Right lobe of liver (tissue), 6 donors: ENCODE measurements at regions not wholly inside any gene's neighbourhood (a gene's known extent, or its start where the extent isn't known, plus 50 kb on each side); places are given as distances from the start of the nearest gene placed in this dataset.

Experiments used
- ATAC-seq, 4 donors: fragments of 200-7000 bp; cut with Tn5 transposase; one replicate each; pipeline ENCODE4 v1.9.1; 2020; ENCODE audit warnings: mild to moderate bottlenecking in 4 of 4, moderate library complexity in 4 of 4
- DNase-seq, 3 donors: peaks; one replicate each; pipeline ENCODE4 v3.0.0-alpha.2; 2020
- H3K27ac ChIP-seq, 3 donors: fragments of 200-600 bp; one replicate each; pipeline ENCODE4 v1.8.0; 2022
- H3K27me3 ChIP-seq, 2 donors: fragments of 200-600 bp; one replicate each; pipeline ENCODE4 v1.8.0; 2022
- H3K36me3 ChIP-seq, 4 donors: fragments of 200-600 bp; sonication (generic) in 1 of 4; one replicate each; pipeline versions ENCODE4 v1.5.1 to v1.8.0; 2017 to 2022; ENCODE audit warnings: control low read depth in 1 of 4
- H3K4me1 ChIP-seq, 4 donors: fragments of 200-600 bp; sonication (generic) in 1 of 4; one replicate each; pipeline versions ENCODE4 v1.5.1 to v1.8.0; 2017 to 2022; ENCODE audit warnings: control low read depth in 1 of 4
- H3K4me3 ChIP-seq, 3 donors: fragments of 200-600 bp; one replicate each; pipeline ENCODE4 v1.8.0; 2022
- H3K9me3 ChIP-seq, 4 donors: fragments of 200-600 bp; sonication (generic) in 1 of 4; one replicate each; pipeline versions ENCODE4 v1.5.1 to v1.8.0; 2017 to 2022; ENCODE audit warnings: control low read depth in 1 of 4
- CTCF ChIP-seq, 4 donors: fragments of 200-600 bp in 3 of 4; fragments of 450-650 bp in 1 of 4; IDR thresholded peaks; one replicate each; pipeline versions ENCODE4 v1.5.1 to v1.8.0; 2016 to 2022; ENCODE audit warnings: antibody characterized with exemption in 4 of 4, mild to moderate bottlenecking in 2 of 4
- POLR2A ChIP-seq: fragments of 450-650 bp; IDR thresholded peaks from one replicate; pipeline ENCODE4 v1.6.1; 2017; ENCODE audit warnings: antibody characterized with exemption, mild to moderate bottlenecking
- WGBS: methylation state at CpG from one replicate; pipeline ENCODE4 v1.1.6; 2018; ENCODE audit warnings: low coverage, low lambda C conversion rate; ENCODE audit not compliant: insufficient coverage; ENCODE audit errors: missing lambda C conversion rate; 5-methylcytosine and 5-hydroxymethylcytosine counted together
- intact Hi-C, 2 donors: fragments of 100-400 bp; cut with DNase I; formaldehyde crosslinking; loops; one replicate each; pipeline versions ENCODE4 v1.11.2 to v1.14.1; 2022
- donor health status: DM: no; HTN: yes; CAD: no.
- donor health status: DM: no; HTN: no; CAD: no.
- donor health status: DM: no; HTN: no; CAD: no.
- donor health status: DM: no; HTN: yes; CAD: no.
- donor health status: DM: no; HTN: yes; CAD: no.

DNA sequence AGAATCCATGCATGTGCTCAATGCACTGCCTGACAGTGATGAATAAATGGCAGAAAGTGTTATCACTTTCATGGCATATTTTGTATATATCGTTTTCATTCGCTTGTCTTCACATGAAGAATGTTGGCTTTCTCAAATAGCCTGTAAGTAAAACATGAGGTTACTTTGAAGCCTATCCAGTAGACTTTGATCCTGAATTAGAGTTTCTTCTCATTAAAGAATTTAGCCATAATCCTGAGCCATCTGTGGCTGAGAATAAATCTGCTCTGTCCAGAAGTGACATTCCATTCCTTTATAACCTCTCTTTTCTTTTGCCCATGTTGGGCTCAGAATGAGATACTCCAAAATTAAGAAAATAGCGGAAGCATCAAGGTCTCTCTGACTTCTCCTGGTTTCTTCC lies 1071.7 kb upstream of the TENM4 start:
- DNase-seq (no peak), ATAC-seq (no peak)
- Histone ChIP-seq H3K36me3 (no peaks in the 10 kb centered on the region), H3K4me1 (no peaks in the 10 kb centered on the region), H3K27me3 (no peaks in the 10 kb centered on the region), H3K4me3 (no peak overlapping the region), H3K9me3 (no peaks in the 10 kb centered on the region), H3K27ac (no peak overlapping the region)
- intact Hi-C loops = no loop called here
- TF ChIP-seq CTCF (IDR thresholded peaks at IDR 0.05) (no peak), POLR2A (no peak)
- 48% methylated on average over 3 of the region's 3 CpGs for WGBS

DNA sequence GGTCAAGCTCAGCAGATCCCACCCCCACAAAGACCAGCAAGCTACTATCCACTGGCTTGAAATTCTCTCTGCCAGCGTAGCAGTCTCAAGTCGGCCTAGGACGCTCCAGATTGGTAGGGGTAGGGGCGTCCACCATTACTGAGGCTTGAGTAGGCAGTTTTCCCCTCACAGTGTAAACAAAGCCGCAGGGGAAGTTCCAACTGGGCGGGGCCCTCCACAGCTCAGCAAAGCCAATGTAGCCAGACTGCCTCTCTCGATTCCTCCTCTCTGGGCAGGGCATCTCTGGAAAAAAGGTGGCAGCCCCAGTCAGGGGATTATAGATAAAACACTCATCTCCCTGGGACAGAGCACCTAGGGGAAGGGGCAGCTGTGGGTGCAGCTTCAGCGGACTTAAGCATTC lies 1064.9 kb upstream of the TENM4 start:
- intact Hi-C loops = no loop called here
- no peaks in the 10 kb centered on the region for H3K4me1 ChIP-seq
- 34% methylated on average over 4 of the region's 8 CpGs for WGBS

DNA sequence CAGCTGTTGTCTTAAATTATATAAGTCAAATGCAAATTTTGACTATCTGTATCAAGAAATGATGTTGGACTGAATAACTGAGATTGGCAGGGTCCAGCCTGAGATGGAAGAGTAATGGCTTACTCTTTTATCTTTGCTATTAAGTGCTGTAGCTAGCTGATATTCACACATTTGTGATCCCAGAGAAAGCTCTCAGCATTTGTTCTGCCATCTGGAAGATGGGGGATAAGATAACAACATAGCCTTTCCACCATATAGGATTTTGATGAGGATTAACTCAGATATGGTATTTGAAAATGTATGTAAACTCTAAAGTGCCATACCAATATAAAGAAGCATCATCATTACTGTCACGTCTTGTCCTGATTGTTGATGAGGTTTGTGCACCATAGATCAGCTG lies 1063.2 kb upstream of the TENM4 start:
- no peaks in the 10 kb centered on the region for H3K4me1 ChIP-seq
- no peaks in the 10 kb centered on the region for H3K36me3 ChIP-seq
- no peak overlapping the region for H3K27ac ChIP-seq
- DNase-seq (no peak), ATAC-seq (no peak)
- TF ChIP-seq CTCF (IDR thresholded peaks at IDR 0.05) (no peak), POLR2A (no peak)
- no peaks in the 10 kb centered on the region for H3K27me3 ChIP-seq
- H3K4me3 ChIP-seq = no peak overlapping the region
- intact Hi-C loops = no loop called here
- WGBS = 32% methylated on average over 1 of the region's 1 CpG
- no peaks in the 10 kb centered on the region for H3K9me3 ChIP-seq

More for the DNA sequence above, 1064.9 kb upstream of the TENM4 start:
- Histone ChIP-seq H3K27ac (no peak overlapping the region), H3K36me3 (no peaks in the 10 kb centered on the region), H3K27me3 (no peaks in the 10 kb centered on the region), H3K9me3 (no peaks in the 10 kb centered on the region), H3K4me3 (no peak overlapping the region)
- no peak for DNase-seq
- no peak for ATAC-seq
- TF ChIP-seq POLR2A (no peak), CTCF (IDR thresholded peaks at IDR 0.05) (no peak)

GRCh38 chr11:80502511-80502910 lies 1061.7 kb upstream of the TENM4 start:
- no peaks in the 10 kb centered on the region for H3K9me3 ChIP-seq
- WGBS = 23% methylated on average over 3 of the region's 3 CpGs
- ATAC-seq (no peak), DNase-seq (no peak)
- TF ChIP-seq CTCF (IDR thresholded peaks at IDR 0.05) = no peak
- TF ChIP-seq POLR2A = no peak
- no peaks in the 10 kb centered on the region for H3K27me3 ChIP-seq
- intact Hi-C loops = no loop called here
- no peaks in the 10 kb centered on the region for H3K36me3 ChIP-seq
- no peak overlapping the region for H3K4me3 ChIP-seq
- H3K4me1 ChIP-seq = no peaks in the 10 kb centered on the region
- H3K27ac ChIP-seq = no peak overlapping the region

- intact Hi-C loops = no loop called here
- DNase-seq = no peak
- H3K36me3 ChIP-seq = no peaks in the 10 kb centered on the region
- H3K27ac ChIP-seq = no peak overlapping the region
- no peak overlapping the region for H3K4me3 ChIP-seq
- H3K27me3 ChIP-seq = no peaks in the 10 kb centered on the region
- H3K4me1 ChIP-seq = no peaks in the 10 kb centered on the region
- ATAC-seq = no peak
- peaks cover 0 to 6% (median 0%) of the 10 kb centered on the region in 4 donors for H3K9me3 ChIP-seq
- TF ChIP-seq CTCF (IDR thresholded peaks at IDR 0.05) (no peak), POLR2A (no peak)
Observed at GRCh38 chr11:80495116-80495515, 1054.3 kb upstream of the TENM4 start.
